OCI-LY7 (cell line): ENCODE measurements at regions not wholly inside any gene's neighbourhood (a gene's known extent, or its start where the extent isn't known, plus 50 kb on each side); places are given as distances from the start of the nearest gene placed in this dataset.
"Not testable (repeated sequence)": the region's sequence is repeated elsewhere in the genome, so short reads cannot be mapped to it uniquely, and the experiment has no call there.

Source experiments
- BruUV-seq: library from RNA; stranded (reverse); fragments of 400-500 nt; replicated peaks from 2 replicates; lab custom pipeline; 2021; lab: Mats Ljungman, UMichigan
- CTCF ChIA-PET: fragments of 300-600 bp; sonication (Branson Sonifier 250); formaldehyde crosslinking; loops from one replicate; lab custom pipeline; 2022; ENCODE audit warnings: antibody characterized with exemption; ENCODE audit not compliant: unreplicated experiment; lab: Charles Lee
- POLR2A ChIA-PET: fragments of 300-600 bp; sonication (Branson Sonifier 250); formaldehyde crosslinking; loops from one replicate; lab custom pipeline; 2022; ENCODE audit warnings: antibody characterized with exemption; lab: Charles Lee
- DNase-seq: peaks from one replicate; pipeline ENCODE4 v3.0.0-alpha.2; 2015; ENCODE audit warnings: low spot score
- H2AFZ ChIP-seq: fragments of 200-600 bp; sonication (generic), shearing (Covaris generic); 2 replicates; pipeline ENCODE4 v1.6.1; 2014; ENCODE audit warnings: mild to moderate bottlenecking, antibody characterized with exemption, low read length, moderate library complexity
- H3K27ac ChIP-seq: fragments of 200-600 bp; sonication (generic); 2 replicates; pipeline ENCODE4 v1.5.1; 2014; ENCODE audit warnings: mixed run types, low read depth, mild to moderate bottlenecking, moderate library complexity, low read length, inconsistent platforms; ENCODE audit not compliant: poor library complexity, severe bottlenecking
- H3K36me3 ChIP-seq: fragments of 200-600 bp; sonication (generic); 2 replicates; pipeline ENCODE4 v1.6.1; 2014; ENCODE audit warnings: mild to moderate bottlenecking, antibody characterized with exemption, low read length, moderate library complexity, mixed read lengths; ENCODE audit not compliant: insufficient read depth
- H3K4me1 ChIP-seq: fragments of 200-600 bp; sonication (generic); 2 replicates; pipeline ENCODE4 v1.5.1; 2014; ENCODE audit warnings: mild to moderate bottlenecking, low read length; ENCODE audit not compliant: insufficient read depth, poor library complexity, severe bottlenecking
- H3K4me2 ChIP-seq: fragments of 200-600 bp; sonication (generic); 2 replicates; pipeline ENCODE4 v1.6.1; 2014; ENCODE audit warnings: mild to moderate bottlenecking, low read length
- H3K4me3 ChIP-seq: fragments of 200-600 bp; sonication (generic); 2 replicates; pipeline ENCODE4 v1.5.1; 2014; ENCODE audit warnings: mild to moderate bottlenecking, low read depth, low read length; ENCODE audit not compliant: poor library complexity, severe bottlenecking
- H3K79me2 ChIP-seq: fragments of 200-600 bp; sonication (generic); 2 replicates; pipeline ENCODE4 v1.6.1; 2016; ENCODE audit warnings: low read depth, mild to moderate bottlenecking, low read length, moderate library complexity, mixed read lengths; ENCODE audit not compliant: insufficient read depth
- H3K9me2 ChIP-seq: fragments of 200-600 bp; sonication (generic); 2 replicates; pipeline ENCODE4 v1.6.1; 2016; ENCODE audit warnings: mild to moderate bottlenecking, low read length, mixed read lengths; ENCODE audit not compliant: insufficient read depth
- H3K9me3 ChIP-seq: fragments of 200-600 bp; sonication (generic); 2 replicates; pipeline ENCODE4 v1.6.1; 2014; ENCODE audit warnings: mild to moderate bottlenecking, mixed run types, low read length, mixed read lengths
- H4K20me1 ChIP-seq: fragments of 200-600 bp; sonication (generic); 2 replicates; pipeline ENCODE4 v1.6.1; 2014; ENCODE audit warnings: mild to moderate bottlenecking, antibody characterized with exemption, low read length, moderate library complexity, mixed read lengths; ENCODE audit not compliant: insufficient read depth
- CTCF ChIP-seq: fragments of 200-600 bp; sonication (generic); conservative IDR thresholded peaks from 2 replicates; pipeline ENCODE4 v1.5.1; 2014; ENCODE audit warnings: mild to moderate bottlenecking, antibody characterized with exemption, low read length, moderate library complexity, mixed read lengths
- EZH2phosphoT487 ChIP-seq: fragments of 200-600 bp; sonication (generic); IDR thresholded peaks from 2 replicates; pipeline ENCODE4 v1.6.1; 2018; ENCODE audit warnings: low read depth, borderline replicate concordance, mild to moderate bottlenecking, mixed run types, antibody characterized with exemption, low read length, moderate library complexity, mixed read lengths
- intact Hi-C: fragments of 100-400 bp; cut with micrococcal nuclease; formaldehyde crosslinking; loops from one replicate; pipeline ENCODE4 v1.10.0; 2022; ENCODE audit not compliant: unreplicated experiment

GRCh38 chrX:115357326-115358120 lies 68.0 kb downstream of the LUZP4 start:
- intact Hi-C loops = no loop called here
- Histone ChIP-seq H3K27ac (no peak overlapping the region), H3K9me3 (no peaks in the 10 kb centered on the region), H3K79me2 (no peaks in the 10 kb centered on the region), H2AFZ (no peak overlapping the region), H4K20me1 (no peaks in the 10 kb centered on the region), H3K4me2 (no peak overlapping the region), H3K4me3 (no peak overlapping the region), H3K36me3 (no peaks in the 10 kb centered on the region), H3K4me1 (no peaks in the 10 kb centered on the region), H3K9me2 (no peaks in the 10 kb centered on the region)
- POLR2A ChIA-PET = interaction anchor here (0.6 kb wide), 1 partner anchor 52 kb away, joined by 3 read pairs; no protein-coding TSS in a partner anchor
- CTCF ChIA-PET = no interaction called here
- no peak for DNase-seq
- BruUV-seq = no TSS peak
- TF ChIP-seq EZH2phosphoT487 = no peak
- TF ChIP-seq CTCF = no peak

GRCh38 chrX:115359508-115359907 lies 70.0 kb downstream of the LUZP4 start:
- H3K4me3 ChIP-seq, POLR2A ChIA-PET, H3K36me3 ChIP-seq, BruUV-seq, H3K9me2 ChIP-seq, intact Hi-C loops, H4K20me1 ChIP-seq, DNase-seq, H3K79me2 ChIP-seq, H3K4me2 ChIP-seq, H3K4me1 ChIP-seq, H3K27ac ChIP-seq, H3K9me3 ChIP-seq, H2AFZ ChIP-seq, CTCF ChIA-PET: not testable (repeated sequence)

- Histone ChIP-seq H3K9me3 (no peaks in the 10 kb centered on the region), H3K4me1 (no peaks in the 10 kb centered on the region), H3K27ac (no peak overlapping the region), H3K79me2 (no peaks in the 10 kb centered on the region), H3K9me2 (no peaks in the 10 kb centered on the region), H3K4me2 (no peak overlapping the region), H4K20me1 (no peaks in the 10 kb centered on the region), H3K4me3 (no peak overlapping the region), H3K36me3 (no peaks in the 10 kb centered on the region), H2AFZ (no peak overlapping the region)
- ChIA-PET POLR2A (no interaction called here), CTCF (no interaction called here)
- intact Hi-C loops = no loop called here
- no TSS peak for BruUV-seq
- no peak for DNase-seq
- TF ChIP-seq EZH2phosphoT487 = no peak
- no peak for TF ChIP-seq CTCF
Measured at GRCh38 chrX:115360220-115360781, 70.8 kb downstream of the LUZP4 start.
